ENCODE measurements at regions not wholly inside any gene's neighbourhood (a gene's known extent, or its start where the extent isn't known, plus 50 kb on each side); places are given as distances from the start of the nearest gene placed in this dataset.

DNA sequence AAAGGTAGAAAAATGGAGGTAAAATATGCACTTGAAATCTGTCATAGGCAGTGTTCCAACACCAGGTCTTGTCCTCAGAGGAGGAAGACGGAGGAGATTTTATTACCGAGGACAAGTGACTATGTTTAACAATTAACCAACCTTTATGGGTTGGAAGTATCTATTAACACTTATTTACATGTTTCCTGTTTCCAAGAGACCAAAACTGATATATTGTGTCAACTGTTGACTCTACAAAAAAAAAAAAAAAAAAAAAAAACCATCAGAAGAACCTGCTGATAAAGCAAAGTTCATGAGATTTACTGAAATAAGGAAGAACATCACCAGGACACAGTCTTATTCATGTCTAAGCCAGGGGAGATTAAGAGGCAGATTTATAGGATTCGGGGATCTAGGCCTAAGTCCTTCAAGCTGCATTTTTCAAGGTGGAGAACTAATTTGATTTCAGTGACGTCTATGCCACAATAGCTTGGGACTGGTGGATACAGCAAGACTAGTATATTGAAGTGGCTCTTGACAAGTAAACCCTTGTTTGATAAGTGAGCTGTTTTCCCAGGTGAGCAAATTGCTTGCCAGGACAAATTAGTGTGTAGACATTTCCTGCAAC, 126.6 kb upstream of the NAA20 start:
- Histone ChIP-seq H3K27ac (replicated peaks) (no peak overlapping the region), H3K27me3 (ENCODE audit: insufficient read depth, poor library complexity, severe bottlenecking) (peaks cover 5% of the 10 kb centered on the region), H3K4me3 (replicated peaks; ENCODE audit: insufficient read depth, low read length) (no peak overlapping the region)
- DNase-seq (ENCODE audit: low read depth in 1 of 2, low spot score in 1 of 2), result no peak
- TF ChIP-seq GABPA (IDR thresholded peaks at IDR 0.05; ENCODE audit: low read depth), result no peak
- TF ChIP-seq, protein P1, sequence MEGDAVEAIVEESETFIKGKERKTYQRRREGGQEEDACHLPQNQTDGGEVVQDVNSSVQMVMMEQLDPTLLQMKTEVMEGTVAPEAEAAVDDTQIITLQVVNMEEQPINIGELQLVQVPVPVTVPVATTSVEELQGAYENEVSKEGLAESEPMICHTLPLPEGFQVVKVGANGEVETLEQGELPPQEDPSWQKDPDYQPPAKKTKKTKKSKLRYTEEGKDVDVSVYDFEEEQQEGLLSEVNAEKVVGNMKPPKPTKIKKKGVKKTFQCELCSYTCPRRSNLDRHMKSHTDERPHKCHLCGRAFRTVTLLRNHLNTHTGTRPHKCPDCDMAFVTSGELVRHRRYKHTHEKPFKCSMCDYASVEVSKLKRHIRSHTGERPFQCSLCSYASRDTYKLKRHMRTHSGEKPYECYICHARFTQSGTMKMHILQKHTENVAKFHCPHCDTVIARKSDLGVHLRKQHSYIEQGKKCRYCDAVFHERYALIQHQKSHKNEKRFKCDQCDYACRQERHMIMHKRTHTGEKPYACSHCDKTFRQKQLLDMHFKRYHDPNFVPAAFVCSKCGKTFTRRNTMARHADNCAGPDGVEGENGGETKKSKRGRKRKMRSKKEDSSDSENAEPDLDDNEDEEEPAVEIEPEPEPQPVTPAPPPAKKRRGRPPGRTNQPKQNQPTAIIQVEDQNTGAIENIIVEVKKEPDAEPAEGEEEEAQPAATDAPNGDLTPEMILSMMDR (IDR thresholded peaks at IDR 0.05; ENCODE audit: insufficient read depth, low read length), result no peak
- TF ChIP-seq, protein P2, sequence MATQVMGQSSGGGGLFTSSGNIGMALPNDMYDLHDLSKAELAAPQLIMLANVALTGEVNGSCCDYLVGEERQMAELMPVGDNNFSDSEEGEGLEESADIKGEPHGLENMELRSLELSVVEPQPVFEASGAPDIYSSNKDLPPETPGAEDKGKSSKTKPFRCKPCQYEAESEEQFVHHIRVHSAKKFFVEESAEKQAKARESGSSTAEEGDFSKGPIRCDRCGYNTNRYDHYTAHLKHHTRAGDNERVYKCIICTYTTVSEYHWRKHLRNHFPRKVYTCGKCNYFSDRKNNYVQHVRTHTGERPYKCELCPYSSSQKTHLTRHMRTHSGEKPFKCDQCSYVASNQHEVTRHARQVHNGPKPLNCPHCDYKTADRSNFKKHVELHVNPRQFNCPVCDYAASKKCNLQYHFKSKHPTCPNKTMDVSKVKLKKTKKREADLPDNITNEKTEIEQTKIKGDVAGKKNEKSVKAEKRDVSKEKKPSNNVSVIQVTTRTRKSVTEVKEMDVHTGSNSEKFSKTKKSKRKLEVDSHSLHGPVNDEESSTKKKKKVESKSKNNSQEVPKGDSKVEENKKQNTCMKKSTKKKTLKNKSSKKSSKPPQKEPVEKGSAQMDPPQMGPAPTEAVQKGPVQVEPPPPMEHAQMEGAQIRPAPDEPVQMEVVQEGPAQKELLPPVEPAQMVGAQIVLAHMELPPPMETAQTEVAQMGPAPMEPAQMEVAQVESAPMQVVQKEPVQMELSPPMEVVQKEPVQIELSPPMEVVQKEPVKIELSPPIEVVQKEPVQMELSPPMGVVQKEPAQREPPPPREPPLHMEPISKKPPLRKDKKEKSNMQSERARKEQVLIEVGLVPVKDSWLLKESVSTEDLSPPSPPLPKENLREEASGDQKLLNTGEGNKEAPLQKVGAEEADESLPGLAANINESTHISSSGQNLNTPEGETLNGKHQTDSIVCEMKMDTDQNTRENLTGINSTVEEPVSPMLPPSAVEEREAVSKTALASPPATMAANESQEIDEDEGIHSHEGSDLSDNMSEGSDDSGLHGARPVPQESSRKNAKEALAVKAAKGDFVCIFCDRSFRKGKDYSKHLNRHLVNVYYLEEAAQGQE (IDR thresholded peaks at IDR 0.05; ENCODE audit: insufficient replicate concordance, low read depth), result no peak
- no peak for TF ChIP-seq POLR2AphosphoS5 (IDR thresholded peaks at IDR 0.05; ENCODE audit: low read depth)
- no peak for TF ChIP-seq SPI1 (IDR thresholded peaks at IDR 0.05; ENCODE audit: borderline replicate concordance, low read depth)

GRCh38 chr20:19893356-19893755, 123.8 kb upstream of the NAA20 start:
- H3K27ac ChIP-seq (replicated peaks), result no peak overlapping the region
- H3K4me3 ChIP-seq (replicated peaks; ENCODE audit: insufficient read depth, low read length), result no peak overlapping the region
- H3K27me3 ChIP-seq (ENCODE audit: insufficient read depth, poor library complexity, severe bottlenecking), result peaks cover 5% of the 10 kb centered on the region
- DNase-seq (ENCODE audit: low read depth in 1 of 2, low spot score in 1 of 2), result no peak
- TF ChIP-seq, protein P1 (IDR thresholded peaks at IDR 0.05; ENCODE audit: insufficient read depth, low read length), result no peak
- TF ChIP-seq GABPA (IDR thresholded peaks at IDR 0.05; ENCODE audit: low read depth), result no peak
- TF ChIP-seq, protein P2 (IDR thresholded peaks at IDR 0.05; ENCODE audit: insufficient replicate concordance, low read depth), result no peak
- TF ChIP-seq SPI1 (IDR thresholded peaks at IDR 0.05; ENCODE audit: borderline replicate concordance, low read depth), result no peak
- TF ChIP-seq POLR2AphosphoS5 (IDR thresholded peaks at IDR 0.05; ENCODE audit: low read depth), result no peak

DNA sequence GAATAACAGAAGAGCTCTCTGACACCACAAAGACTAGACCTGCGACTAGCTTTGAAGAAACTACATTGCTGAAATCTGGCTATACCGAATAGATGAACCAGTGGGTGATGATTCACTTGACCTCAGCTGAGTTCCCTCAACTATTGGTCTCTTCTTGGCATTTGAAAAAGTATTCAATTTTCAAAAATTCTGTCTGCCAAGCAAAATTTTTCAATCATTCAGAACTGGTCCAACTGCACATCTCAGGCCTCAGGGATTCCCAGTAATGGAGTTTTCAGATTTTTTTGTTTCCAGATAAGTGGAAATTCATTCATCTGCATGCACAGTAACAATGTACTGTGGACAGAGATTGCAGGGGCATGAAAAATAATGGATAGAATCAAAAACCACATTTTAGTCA, 121.4 kb upstream of the NAA20 start:
- no peak overlapping the region for H3K4me3 ChIP-seq (replicated peaks; ENCODE audit: insufficient read depth, low read length)

More for the DNA sequence above, 121.4 kb upstream of the NAA20 start:
- DNase-seq (ENCODE audit: low read depth in 1 of 2, low spot score in 1 of 2), result no peak
- no peak overlapping the region for H3K27ac ChIP-seq (replicated peaks)
- no peak for TF ChIP-seq POLR2AphosphoS5 (IDR thresholded peaks at IDR 0.05; ENCODE audit: low read depth)
- TF ChIP-seq, protein P2 (IDR thresholded peaks at IDR 0.05; ENCODE audit: insufficient replicate concordance, low read depth), result no peak
- TF ChIP-seq GABPA (IDR thresholded peaks at IDR 0.05; ENCODE audit: low read depth), result no peak
- no peak for TF ChIP-seq SPI1 (IDR thresholded peaks at IDR 0.05; ENCODE audit: borderline replicate concordance, low read depth)
- TF ChIP-seq, protein P1 (IDR thresholded peaks at IDR 0.05; ENCODE audit: insufficient read depth, low read length), result no peak
- H3K27me3 ChIP-seq (ENCODE audit: insufficient read depth, poor library complexity, severe bottlenecking), result no peaks in the 10 kb centered on the region
